ENCODE measurements at regions not wholly inside any gene's neighbourhood (a gene's known extent, or its start where the extent isn't known, plus 50 kb on each side); places are given as distances from the start of the nearest gene placed in this dataset.

DNA sequence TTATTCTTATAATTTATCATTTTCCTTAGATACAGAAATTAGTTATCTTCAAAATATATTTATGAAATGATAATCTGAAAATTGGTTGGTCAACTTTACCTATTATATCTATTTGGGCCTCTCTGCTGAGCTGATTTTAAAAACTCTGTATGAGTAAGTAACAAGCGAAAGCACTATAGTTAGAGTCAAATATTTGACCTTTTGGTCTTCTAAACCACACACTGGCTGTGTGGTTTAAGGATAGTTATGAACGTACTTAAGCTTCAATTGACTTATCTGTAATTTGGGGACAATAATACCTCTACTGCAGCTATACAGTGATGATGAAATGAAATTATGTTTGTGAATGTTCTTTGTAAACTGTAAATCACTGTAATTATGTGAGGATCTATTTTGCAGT, 763.9 kb upstream of the GRM7 start:
- peaks cover 0 to 6% (median 0%) of the 10 kb centered on the region in 12 donors for H3K9me3 ChIP-seq
- ATAC-seq (no peak), DNase-seq (no peak)
- H3K27me3 ChIP-seq = no peaks in the 10 kb centered on the region
- no peak overlapping the region for H3K4me3 ChIP-seq
- no peak for TF ChIP-seq POLR2A (IDR thresholded peaks at IDR 0.05)
- TF ChIP-seq, protein P1, sequence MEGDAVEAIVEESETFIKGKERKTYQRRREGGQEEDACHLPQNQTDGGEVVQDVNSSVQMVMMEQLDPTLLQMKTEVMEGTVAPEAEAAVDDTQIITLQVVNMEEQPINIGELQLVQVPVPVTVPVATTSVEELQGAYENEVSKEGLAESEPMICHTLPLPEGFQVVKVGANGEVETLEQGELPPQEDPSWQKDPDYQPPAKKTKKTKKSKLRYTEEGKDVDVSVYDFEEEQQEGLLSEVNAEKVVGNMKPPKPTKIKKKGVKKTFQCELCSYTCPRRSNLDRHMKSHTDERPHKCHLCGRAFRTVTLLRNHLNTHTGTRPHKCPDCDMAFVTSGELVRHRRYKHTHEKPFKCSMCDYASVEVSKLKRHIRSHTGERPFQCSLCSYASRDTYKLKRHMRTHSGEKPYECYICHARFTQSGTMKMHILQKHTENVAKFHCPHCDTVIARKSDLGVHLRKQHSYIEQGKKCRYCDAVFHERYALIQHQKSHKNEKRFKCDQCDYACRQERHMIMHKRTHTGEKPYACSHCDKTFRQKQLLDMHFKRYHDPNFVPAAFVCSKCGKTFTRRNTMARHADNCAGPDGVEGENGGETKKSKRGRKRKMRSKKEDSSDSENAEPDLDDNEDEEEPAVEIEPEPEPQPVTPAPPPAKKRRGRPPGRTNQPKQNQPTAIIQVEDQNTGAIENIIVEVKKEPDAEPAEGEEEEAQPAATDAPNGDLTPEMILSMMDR (IDR thresholded peaks at IDR 0.05) = no peak
- no peaks in the 10 kb centered on the region for H3K4me1 ChIP-seq
- no peak overlapping the region for H3K27ac ChIP-seq
- 59 to 72% (median 68%) methylated on average over 2 of the region's 2 CpGs for WGBS, 4 donors
- no peaks in the 10 kb centered on the region for H3K36me3 ChIP-seq
- intact Hi-C loops (cut with DNase I) = no loop called here

DNA sequence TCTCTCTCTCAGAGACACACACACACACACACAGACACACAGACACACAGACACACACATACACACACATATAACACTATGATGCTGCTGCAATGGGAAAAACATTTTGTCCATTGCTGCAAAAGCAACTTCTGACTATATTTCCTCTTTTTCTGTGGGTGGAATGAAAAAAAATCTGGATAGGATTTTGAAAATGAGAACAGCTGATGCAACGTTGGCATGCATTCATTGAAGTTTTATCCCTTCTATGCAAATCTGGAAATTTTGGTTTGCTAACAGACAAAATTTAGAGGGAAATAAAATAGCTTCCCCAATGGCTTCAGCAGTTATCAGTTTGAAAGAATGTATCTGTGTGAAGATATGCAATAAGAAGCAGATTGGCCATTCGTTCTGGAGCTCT, 763.4 kb upstream of the GRM7 start:
- no peak for ATAC-seq
- DNase-seq = no peak
- no peak overlapping the region for H3K27ac ChIP-seq
- WGBS, 4 donors = 53 to 58% (median 57%) methylated on average over 2 of the region's 2 CpGs
- H3K4me1 ChIP-seq = no peaks in the 10 kb centered on the region
- no peaks in the 10 kb centered on the region for H3K27me3 ChIP-seq
- peaks cover 0 to 6% (median 0%) of the 10 kb centered on the region in 12 donors for H3K9me3 ChIP-seq
- intact Hi-C loops (cut with DNase I) = no loop called here
- TF ChIP-seq, protein P1 (IDR thresholded peaks at IDR 0.05) = no peak
- no peak for TF ChIP-seq POLR2A (IDR thresholded peaks at IDR 0.05)
- H3K36me3 ChIP-seq = no peaks in the 10 kb centered on the region
- H3K4me3 ChIP-seq = no peak overlapping the region

DNA sequence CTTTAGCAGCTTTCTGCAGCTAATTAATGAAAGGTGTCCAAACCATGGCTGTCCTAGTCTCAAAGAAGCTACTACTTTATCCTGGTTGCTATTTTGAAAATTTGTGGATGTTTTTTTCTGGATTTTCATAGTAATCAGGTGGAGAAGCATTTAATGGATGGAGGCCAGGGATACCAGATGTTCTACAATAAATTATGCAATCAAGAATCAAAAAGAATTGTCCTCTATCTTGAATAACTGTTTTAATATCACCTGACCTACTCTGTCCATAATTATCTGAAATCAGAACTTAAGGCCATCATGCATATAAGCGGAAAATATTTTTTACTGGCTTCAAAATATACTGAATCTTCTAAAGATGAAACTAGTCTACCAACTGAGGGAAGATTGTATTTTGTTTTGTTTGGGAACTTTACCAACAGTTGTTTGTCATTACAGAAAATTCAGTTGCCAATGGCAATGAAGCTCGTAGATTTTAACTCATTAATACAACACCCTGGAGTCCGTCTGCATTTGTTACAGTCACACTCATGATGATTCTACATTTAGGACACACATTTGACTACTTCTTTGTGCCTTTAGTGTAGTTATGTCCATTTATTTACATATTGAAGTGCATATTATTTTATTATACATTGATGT, 762.3 kb upstream of the GRM7 start:
- 75 to 82% (median 79%) methylated on average over 3 of the region's 3 CpGs for WGBS, 4 donors
- Histone ChIP-seq H3K27ac (no peak overlapping the region), H3K9me3 (peaks cover 0 to 10% (median 0%) of the 10 kb centered on the region in 12 donors), H3K36me3 (no peaks in the 10 kb centered on the region), H3K4me1 (no peaks in the 10 kb centered on the region), H3K4me3 (no peak overlapping the region), H3K27me3 (no peaks in the 10 kb centered on the region)
- ATAC-seq (no peak), DNase-seq (no peak)
- intact Hi-C loops (cut with DNase I) = no loop called here
- TF ChIP-seq POLR2A (IDR thresholded peaks at IDR 0.05) = no peak
- TF ChIP-seq, protein P1 (IDR thresholded peaks at IDR 0.05) = no peak

DNA sequence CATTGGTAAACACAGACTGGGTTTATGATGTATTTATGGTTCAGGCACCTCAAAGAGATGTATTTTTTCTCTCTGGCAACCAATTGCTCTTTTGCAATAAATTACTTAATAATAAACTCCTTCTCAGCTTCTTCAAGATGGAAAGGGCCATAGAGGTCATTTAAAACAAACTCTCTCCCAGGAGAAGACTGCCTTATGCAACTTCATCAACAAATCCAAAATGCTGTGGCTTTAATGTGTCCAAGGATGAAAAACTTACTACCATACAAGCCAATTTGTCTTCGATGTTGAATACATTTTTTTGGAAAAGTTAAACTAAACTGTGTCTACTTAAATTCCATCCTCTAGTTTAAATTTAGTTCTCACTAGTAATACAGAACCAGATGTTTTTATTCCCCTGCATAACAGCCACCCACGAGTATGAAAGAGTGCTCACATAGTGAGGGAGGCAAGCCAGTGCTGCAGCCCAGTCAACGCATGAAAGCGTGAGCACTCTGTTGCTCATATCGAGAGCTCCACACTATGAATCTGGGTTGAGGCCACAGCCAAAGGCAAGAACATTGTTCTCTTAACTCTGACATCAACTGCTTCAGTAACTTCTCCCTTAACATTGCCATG, 761.3 kb upstream of the GRM7 start:
- no peaks in the 10 kb centered on the region for H3K36me3 ChIP-seq
- ATAC-seq (no peak), DNase-seq (no peak)
- 71 to 82% (median 79%) methylated on average over 5 of the region's 5 CpGs for WGBS, 4 donors
- H3K27me3 ChIP-seq = no peaks in the 10 kb centered on the region
- TF ChIP-seq, protein P1 (IDR thresholded peaks at IDR 0.05) = no peak
- TF ChIP-seq POLR2A (IDR thresholded peaks at IDR 0.05) = no peak
- peaks cover 0 to 10% (median 0%) of the 10 kb centered on the region in 12 donors for H3K9me3 ChIP-seq
- H3K27ac ChIP-seq = no peak overlapping the region
- no peak overlapping the region for H3K4me3 ChIP-seq
- intact Hi-C loops (cut with DNase I) = no loop called here
- no peaks in the 10 kb centered on the region for H3K4me1 ChIP-seq
